GM12874 (cell line): ENCODE measurements at regions not wholly inside any gene's neighbourhood (a gene's known extent, or its start where the extent isn't known, plus 50 kb on each side); places are given as distances from the start of the nearest gene placed in this dataset.

Source experiments
- CTCF ChIP-seq: IDR thresholded peaks from 2 replicates; pipeline ENCODE4 v1.5.1; 2011; ENCODE audit warnings: low read depth, mild to moderate bottlenecking, control low read depth, low read length, moderate library complexity; ENCODE audit not compliant: insufficient read depth

- no peak for TF ChIP-seq CTCF
Observed at GRCh38 chr2:78870343-78870967, 155.0 kb upstream of the REG3G start.

- no peak for TF ChIP-seq CTCF
Observed at GRCh38 chr2:78873526-78873925, 152.0 kb upstream of the REG3G start.

GRCh38 chr2:78876316-78876688 lies 149.2 kb upstream of the REG3G start:
- TF ChIP-seq CTCF: no peak

- TF ChIP-seq CTCF: no peak
Observed at GRCh38 chr2:78887446-78887845, 138.1 kb upstream of the REG3G start.

- TF ChIP-seq CTCF: no peak
Observed at GRCh38 chr2:78890935-78891334, 134.6 kb upstream of the REG3G start.

GRCh38 chr2:78892295-78892694 lies 133.2 kb upstream of the REG3G start:
- no peak for TF ChIP-seq CTCF

- no peak for TF ChIP-seq CTCF
Observed at GRCh38 chr2:78895022-78895421, 130.5 kb upstream of the REG3G start.
